ENCODE measurements at regions not wholly inside any gene's neighbourhood (a gene's known extent, or its start where the extent isn't known, plus 50 kb on each side); places are given as distances from the start of the nearest gene placed in this dataset.

DNA sequence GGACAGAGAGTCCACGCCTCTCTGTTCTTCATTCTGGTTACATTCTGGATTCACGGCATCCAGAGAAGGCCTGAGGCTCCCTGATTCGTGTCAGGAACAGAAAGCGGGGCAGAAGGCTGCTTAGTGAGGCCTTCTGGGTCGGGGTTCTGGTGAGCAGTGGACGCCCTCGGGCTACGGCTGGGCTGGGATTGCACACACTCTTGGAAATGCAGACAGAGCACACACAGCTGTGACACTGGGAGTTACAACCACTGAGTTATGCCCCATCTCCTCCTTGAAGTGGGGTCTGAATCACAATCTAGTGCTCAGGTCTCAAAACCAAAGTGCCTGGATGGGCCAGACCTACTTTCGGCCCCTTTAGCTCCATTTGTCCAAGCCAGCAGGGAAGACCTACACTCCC lies 156.9 kb upstream of the GDF10 start:
- DNase-seq (ENCODE audit: low read depth) = no peak
- TF ChIP-seq, protein P1, sequence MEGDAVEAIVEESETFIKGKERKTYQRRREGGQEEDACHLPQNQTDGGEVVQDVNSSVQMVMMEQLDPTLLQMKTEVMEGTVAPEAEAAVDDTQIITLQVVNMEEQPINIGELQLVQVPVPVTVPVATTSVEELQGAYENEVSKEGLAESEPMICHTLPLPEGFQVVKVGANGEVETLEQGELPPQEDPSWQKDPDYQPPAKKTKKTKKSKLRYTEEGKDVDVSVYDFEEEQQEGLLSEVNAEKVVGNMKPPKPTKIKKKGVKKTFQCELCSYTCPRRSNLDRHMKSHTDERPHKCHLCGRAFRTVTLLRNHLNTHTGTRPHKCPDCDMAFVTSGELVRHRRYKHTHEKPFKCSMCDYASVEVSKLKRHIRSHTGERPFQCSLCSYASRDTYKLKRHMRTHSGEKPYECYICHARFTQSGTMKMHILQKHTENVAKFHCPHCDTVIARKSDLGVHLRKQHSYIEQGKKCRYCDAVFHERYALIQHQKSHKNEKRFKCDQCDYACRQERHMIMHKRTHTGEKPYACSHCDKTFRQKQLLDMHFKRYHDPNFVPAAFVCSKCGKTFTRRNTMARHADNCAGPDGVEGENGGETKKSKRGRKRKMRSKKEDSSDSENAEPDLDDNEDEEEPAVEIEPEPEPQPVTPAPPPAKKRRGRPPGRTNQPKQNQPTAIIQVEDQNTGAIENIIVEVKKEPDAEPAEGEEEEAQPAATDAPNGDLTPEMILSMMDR (IDR thresholded peaks at IDR 0.05; ENCODE audit: insufficient read depth, low read depth, low read length) = no peak
- no peak overlapping the region for H3K4me3 ChIP-seq (ENCODE audit: low read depth, low read length)

DNA sequence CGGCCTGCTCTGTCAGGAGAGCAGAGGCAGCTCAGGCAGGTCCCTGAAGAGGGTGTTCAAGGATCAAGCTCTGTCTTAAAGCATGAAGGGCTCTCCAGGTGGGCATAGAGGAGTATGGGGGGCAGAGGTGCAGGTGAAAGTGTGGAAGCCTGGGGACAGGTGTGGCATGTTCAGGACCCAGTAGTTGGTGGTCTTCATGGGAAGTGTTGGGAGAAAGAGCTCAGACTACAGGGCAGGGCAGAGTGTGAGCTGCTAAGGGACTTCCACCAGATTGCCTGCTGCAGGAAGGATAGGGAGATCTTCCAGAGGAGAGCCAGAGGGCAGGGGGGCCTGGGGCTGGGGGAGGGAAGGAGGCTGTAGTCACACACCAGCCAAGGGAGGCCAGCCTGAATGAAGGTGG lies 156.5 kb upstream of the GDF10 start:
- TF ChIP-seq, protein P1 (IDR thresholded peaks at IDR 0.05; ENCODE audit: insufficient read depth, low read depth, low read length) = no peak
- DNase-seq (ENCODE audit: low read depth) = no peak

DNA sequence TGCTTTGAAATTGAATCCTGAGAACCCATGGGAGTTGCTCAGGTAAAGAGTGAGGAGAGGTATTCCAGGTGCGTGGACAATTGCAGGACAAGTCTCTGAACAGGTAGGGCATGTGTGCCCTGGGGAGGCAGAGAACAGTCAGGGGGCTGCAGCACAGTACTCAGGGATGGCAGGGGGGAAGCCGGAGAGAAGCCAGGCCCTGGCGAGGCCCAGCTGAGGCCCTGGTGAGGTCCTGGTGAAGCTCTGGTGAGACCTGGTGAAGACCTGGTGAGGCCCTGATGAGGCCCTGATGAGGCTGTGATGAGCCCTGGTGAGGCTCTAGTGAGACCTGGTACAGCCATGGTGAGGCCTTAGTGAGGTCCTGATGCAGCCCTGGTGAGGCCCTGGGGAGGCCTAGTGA lies 155.5 kb upstream of the GDF10 start:
- TF ChIP-seq, protein P1 (IDR thresholded peaks at IDR 0.05; ENCODE audit: insufficient read depth, low read depth, low read length) = no peak
- DNase-seq (ENCODE audit: low read depth) = no peak
- no peak overlapping the region for H3K4me3 ChIP-seq (ENCODE audit: low read depth, low read length)

More for the DNA sequence above, 156.5 kb upstream of the GDF10 start:
- H3K4me3 ChIP-seq (ENCODE audit: low read depth, low read length) = no peak overlapping the region

DNA sequence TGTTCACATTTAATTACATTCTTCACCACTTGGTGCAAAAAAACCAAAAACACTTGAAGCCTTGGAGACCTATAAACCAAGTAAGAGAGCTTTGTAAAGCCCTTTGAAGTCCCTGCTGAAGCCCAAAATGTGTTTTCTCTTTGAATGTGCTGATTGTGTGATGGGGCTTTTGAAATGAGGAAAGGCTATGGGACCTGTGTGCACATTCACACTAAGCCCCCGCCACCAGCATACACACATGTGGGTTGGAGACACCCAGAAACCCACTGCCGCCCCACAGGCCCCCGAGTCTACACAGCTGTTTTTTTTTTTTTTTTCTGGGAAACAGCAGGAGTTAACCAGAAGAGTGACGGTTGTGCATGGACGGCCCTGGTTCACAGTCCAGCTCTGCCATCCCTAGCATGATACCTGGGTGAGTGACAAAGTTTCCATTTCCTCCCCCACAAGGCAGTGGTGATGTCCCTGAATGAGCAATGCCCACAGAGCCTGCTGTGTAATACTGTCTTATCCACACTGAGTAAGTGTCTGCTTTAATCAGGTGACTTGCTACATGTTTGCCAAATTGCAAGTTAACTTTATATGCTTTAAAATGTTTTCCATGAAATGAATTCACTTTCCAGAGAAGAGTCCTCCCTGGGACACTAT lies 154.6 kb upstream of the GDF10 start:
- H3K4me3 ChIP-seq (ENCODE audit: low read depth, low read length) = no peak overlapping the region
- TF ChIP-seq, protein P1 (IDR thresholded peaks at IDR 0.05; ENCODE audit: insufficient read depth, low read depth, low read length) = no peak

GRCh38 chr10:47146572-47146971 lies 153.4 kb upstream of the GDF10 start:
- TF ChIP-seq, protein P1 (IDR thresholded peaks at IDR 0.05; ENCODE audit: insufficient read depth, low read depth, low read length) = no peak
- DNase-seq (ENCODE audit: low read depth) = no peak
- H3K4me3 ChIP-seq (ENCODE audit: low read depth, low read length) = no peak overlapping the region

More for the DNA sequence above, 154.6 kb upstream of the GDF10 start:
- DNase-seq (ENCODE audit: low read depth) = no peak

DNA sequence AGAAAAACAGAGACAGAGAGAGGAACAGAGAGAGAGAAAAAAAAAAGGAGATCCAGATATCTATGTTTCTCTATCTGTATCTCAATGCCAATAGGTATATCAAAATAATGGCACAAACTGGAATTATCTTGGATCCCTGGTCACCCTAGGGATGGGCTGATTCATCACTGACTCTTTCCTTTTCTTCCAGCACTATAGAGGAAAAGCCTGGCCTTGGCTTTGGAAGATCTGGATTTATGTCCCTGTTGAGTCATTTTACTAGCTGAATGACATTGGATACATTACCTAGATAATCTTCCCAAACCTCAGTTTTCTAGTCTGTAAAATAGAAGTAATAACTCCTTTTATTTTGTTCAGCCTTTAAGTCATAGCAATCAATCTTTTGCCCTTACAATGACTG lies 152.8 kb upstream of the GDF10 start:
- H3K4me3 ChIP-seq (ENCODE audit: low read depth, low read length) = no peak overlapping the region
- no peak for DNase-seq (ENCODE audit: low read depth)
- TF ChIP-seq, protein P1 (IDR thresholded peaks at IDR 0.05; ENCODE audit: insufficient read depth, low read depth, low read length) = no peak

DNA sequence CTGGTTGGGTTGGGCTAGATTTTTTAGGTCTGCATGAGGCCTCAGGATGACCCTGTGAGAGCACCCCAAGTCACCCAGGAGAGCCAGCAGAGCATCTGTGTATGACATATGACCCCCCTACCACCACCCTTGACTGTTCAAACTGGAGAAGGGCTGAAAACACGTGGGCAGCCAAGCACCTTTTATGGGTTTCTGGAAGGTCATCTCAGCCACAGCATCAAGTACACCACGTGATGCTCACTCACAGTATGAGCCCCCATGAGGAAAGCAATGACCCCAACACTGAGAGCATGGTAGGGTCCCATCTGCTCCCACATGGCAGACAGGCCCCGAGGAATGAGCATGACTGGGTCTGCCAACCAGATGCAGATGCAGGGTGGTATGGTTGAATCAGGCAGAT lies 149.4 kb upstream of the GDF10 start:
- no peak for DNase-seq (ENCODE audit: low read depth)
- H3K4me3 ChIP-seq (ENCODE audit: low read depth, low read length) = no peak overlapping the region
- TF ChIP-seq, protein P1 (IDR thresholded peaks at IDR 0.05; ENCODE audit: insufficient read depth, low read depth, low read length) = no peak

Data from fibroblast of villous mesenchyme (primary cell).